SH-SY5Y (cell line): ENCODE measurements at regions not wholly inside any gene's neighbourhood (a gene's known extent, or its start where the extent isn't known, plus 50 kb on each side); places are given as distances from the start of the nearest gene placed in this dataset.

Experiments used
- GATA2 ChIP-seq: IDR thresholded peaks from 2 replicates; pipeline ENCODE4 v1.6.1; 2011; ENCODE audit warnings: mild to moderate bottlenecking, low read depth, low read length
- GATA3 ChIP-seq: IDR thresholded peaks from 2 replicates; pipeline ENCODE4 v1.6.1; 2011; ENCODE audit warnings: low read depth, mild to moderate bottlenecking, low read length, moderate library complexity

DNA sequence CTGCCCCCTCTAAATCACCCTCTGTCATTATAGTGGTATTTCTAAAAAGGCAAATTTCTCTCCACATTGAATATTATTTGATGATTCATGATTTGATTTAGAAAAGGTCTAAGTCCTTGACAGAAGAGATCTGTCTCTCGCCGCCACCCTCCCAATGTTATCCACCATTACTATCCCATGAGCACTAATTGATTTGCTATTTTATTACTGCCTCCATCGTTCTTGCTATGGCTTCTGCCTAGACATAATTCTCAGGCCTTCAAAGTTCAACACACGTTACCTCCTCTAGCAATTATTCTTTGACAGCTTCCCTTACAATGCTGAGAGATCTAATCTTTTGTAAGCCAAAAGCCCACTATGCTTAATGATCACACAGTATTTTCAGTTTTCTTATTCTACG lies 507.0 kb upstream of the CHAC2 start:
- no peak for TF ChIP-seq GATA2
- no peak for TF ChIP-seq GATA3

DNA sequence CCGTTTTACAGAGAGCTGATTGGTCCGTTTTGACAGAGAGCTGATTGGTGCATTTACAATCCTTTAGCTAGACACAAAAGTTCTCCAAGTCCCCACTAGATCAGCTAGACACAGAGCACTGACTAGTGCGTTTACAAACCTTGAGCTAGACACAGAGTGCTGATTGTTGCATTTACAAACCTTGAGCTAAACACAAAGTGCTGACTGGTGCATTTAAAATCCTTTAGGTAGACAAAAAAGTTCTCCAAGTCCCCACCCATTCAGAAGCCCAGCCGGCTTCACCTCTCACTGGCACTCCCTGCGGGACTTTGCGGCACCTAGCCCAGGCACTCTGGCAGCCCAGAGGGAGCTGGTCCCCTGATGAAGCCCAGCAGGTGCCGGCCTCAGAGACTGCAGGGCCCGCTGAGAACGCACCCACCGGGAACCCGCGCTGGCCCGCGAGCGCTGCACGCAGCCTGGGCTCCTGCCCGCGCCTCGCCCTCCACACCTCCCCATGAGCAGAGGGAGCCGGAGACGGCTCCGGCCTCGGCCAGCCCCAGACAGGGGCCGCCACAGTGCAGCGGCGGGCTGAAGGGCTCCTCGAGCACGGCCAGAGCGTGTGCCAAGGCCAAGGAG lies 508.1 kb upstream of the CHAC2 start:
- TF ChIP-seq GATA2 (no peak), GATA3 (no peak)

DNA sequence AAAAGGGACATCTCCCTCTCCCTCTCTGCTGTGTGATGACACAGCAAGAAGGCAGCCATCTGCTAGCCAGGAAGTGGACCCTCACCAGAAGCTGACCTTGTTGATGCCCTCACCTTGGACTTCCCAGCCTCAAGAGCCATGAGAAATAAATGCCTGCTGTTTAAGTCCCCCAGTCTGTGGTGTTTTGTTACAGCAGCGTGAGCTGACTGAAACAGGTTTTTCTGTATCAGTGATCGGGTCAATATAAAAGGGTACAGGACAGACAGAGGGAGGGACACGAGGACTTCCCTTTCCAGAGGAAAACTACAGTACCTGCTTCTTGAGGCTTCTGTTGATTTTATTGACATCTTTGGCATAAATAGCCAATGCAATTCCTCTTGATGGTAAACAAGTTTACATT lies 510.3 kb upstream of the CHAC2 start:
- TF ChIP-seq GATA2 (no peak), GATA3 (no peak)

DNA sequence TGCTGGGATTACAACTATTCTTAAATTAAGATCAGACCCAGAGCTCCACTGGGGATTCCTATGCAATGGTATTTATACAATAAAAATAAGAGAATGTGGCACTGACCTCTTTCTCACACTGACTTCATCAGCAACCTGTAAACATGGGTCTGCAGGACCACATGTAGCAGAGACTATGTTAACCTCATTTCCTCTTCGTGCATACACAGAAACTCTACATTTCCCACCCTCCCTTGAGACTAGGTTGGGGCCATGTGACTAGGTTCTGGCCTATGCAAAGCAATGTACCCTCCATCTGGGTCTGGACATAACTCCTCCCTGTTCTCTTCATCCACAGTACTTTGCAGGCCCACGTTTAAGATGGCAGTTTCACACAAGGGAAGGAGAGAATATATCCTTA lies 514.4 kb upstream of the CHAC2 start:
- no peak for TF ChIP-seq GATA2
- no peak for TF ChIP-seq GATA3

DNA sequence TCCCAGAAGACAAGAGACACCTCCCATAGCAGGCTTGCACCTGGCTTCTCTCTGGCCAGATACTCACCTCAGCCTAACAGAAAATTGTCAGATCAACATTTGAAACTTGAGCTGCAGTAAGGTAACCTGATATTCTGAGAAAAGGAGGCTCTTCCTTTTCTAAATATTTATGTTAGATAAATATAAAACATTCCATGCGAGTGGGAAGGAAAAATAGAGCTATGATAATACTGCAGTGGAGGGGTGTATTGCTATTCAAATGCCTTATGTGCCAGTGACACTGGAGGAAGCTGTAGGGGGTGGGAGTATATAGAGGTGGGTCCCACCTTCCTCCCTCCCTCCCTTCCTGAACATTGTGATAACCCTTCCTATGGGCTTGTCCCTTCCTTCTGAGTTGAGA lies 515.5 kb upstream of the CHAC2 start:
- TF ChIP-seq GATA2 (no peak), GATA3 (no peak)

DNA sequence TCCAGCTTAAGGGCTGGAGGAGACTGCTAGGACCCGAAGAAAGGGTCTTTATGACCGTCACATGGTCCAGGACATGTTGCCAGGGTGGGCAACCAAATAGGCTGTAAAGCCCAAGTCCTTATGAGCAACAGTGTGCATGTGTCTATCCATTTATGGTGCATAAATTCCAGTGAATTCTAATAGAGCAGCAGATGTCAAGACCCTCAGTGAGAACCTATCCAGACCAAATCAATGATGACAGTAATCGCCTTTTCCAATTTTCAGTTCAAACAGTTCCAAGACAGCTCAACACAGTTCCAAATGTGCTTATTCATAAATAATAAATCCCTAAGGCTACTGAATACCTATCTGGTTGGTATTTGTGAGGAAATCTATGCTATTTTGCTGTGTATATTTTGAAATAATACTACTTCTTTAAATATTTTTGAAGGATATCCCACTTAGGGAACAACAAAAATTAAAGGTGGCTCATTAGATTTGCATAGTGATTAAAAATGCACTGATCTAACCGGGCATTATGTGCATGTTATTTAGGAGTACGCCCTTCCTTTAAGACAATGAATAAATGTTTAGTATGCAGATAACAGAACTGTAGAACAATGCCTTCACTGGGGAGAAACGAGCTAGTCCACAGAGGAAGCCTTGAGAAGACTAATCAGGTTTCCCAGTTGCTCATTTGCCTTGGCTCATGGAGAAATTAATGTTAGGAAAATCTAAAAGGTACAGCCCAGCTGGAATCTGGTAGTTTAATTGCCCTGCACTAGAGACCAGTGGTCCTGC lies 519.5 kb upstream of the CHAC2 start:
- TF ChIP-seq GATA3 (no peak), GATA2 (no peak)

DNA sequence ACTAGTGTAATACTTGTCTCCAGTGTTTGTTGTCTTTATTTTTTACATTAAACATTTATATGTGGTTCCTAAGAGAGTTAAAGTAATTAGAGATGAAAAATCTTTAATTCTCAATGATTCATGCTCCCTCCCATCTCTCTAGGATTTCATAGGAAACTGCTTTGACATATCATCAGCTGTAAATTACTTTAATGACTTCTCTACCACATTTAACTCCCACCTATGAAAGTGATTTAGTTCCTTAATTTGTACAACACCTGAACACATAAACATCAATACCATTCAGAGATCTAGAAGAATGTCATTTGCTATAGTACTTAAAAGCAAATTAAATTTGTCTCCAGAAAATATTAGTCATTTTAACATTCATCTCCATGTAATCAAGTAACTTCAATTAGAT lies 524.2 kb upstream of the CHAC2 start:
- TF ChIP-seq GATA3 (no peak), GATA2 (no peak)

DNA sequence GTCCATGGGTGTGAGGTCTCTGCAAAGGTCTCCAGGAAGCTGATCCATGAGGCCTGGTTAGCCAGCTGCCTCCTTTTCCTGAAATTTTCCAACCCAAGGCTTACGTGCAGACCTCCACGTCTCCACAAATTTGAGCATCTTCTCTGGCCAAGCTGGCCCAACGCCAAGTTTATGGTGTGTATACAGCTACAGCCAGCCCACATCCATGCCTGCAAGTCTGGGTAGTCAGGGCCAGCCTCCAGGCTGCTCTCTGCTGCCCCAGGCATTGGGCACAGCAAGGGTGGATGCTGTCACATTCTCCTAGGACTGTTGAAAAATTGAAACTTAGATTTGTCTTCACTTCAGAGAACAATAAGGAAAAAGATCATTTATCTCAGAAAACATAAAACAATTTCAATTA lies 525.5 kb upstream of the CHAC2 start:
- no peak for TF ChIP-seq GATA2
- TF ChIP-seq GATA3: no peak

DNA sequence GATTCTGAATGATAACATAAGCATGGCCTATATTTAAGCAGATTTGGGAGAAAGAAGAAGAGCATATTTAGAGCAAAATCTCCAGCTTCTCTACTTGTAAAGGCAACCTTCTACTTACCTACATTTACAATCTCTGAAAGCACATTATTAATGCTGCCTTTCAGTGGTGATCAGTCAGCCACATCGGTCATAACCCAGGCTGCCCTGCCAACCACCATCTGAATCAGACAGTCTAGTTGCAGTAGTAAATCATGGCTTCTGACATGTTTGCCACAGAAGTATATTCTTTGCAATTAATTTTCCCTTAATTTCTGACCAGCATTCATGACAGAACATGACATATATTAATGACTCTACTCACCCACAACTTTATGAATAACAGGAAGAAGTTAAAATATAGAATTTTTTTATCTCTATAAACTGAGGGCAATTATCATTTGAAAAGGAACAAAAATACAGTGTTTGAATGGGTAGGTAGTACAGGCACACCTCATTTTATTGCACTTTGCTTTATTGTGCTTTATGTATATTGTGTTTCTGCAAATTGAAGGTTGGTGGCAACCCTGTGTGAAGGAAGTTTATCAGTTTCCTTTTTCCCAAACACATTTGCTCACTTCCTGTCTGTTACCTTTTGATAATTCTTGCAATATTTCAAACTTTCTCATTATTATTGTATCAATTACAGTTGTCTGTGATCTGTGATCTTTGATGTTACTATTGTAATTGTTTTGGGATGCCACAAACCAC lies 531.6 kb upstream of the CHAC2 start:
- TF ChIP-seq GATA3: no peak
- no peak for TF ChIP-seq GATA2

DNA sequence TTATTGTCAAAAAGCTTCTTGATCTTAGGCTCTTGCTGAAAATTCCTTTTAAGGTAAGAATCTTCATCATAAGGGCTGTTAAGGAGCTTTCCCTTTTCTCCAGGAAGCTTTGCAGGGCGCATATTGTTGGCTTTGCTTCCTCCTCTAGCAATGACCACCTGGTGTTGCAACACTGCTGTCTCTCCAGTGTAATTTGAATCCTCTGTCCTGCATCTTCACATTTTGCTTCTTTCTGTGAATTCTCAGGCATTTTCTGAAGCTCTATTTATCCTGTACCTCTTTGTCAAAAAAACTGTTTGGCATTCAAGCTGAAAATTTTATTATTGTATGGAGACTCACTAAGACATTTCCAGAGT lies 533.1 kb upstream of the CHAC2 start:
- TF ChIP-seq GATA2: no peak
- no peak for TF ChIP-seq GATA3

DNA sequence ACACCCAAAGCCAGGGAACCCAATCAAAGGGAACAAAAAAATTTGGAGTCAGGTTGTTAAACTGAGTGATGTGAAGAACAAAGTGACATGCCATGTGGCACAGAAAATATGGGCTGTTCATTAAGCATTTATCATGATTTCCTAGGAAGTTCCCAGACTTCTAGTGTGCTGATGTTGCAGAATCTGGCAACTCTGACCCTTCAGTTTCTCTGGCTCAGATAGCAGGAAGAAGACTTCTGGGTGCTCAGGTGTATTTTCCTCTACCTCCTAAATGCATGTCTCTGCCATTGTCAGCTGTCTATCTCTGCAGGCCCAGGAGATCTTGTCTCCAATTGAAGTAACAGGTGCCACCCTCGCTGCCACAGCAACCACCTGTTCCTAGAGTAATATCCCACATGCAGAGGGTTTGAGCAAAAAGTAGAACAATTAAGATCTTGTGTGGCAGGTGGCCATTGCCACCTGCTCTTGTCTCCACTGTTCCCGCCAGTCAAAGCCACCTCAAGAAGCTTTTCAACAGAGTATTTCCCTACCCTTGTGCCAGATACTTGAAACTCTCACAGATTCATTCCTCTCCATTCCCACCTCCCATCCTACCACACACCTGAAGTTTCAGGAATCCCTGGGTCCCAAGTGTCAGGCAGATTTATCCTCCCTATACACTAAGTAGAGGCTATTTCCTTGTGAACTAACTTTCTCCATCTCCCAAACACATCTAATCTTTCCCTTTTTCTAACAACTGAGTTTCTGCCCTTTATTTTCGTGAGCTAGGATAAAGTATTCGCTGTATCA lies 533.7 kb upstream of the CHAC2 start:
- TF ChIP-seq GATA3 (no peak), GATA2 (no peak)

DNA sequence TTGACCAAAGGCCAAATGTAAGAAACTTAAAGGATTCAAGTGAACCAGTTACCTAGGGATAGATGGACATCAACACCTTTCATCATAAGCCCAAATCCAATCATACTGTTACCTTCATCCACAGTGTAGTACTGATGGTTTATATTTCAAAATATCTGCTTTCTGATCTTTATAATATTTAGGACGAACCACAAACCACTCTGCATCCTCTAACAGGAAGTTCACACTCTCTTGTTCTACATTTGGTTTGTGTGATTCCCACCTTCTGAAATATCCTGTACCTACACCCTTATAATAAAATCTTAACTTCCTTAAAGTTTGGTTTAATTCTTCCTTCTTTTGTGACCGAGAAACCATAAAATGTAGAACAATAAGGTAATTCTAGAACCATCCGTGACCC lies 535.7 kb upstream of the CHAC2 start:
- no peak for TF ChIP-seq GATA3
- no peak for TF ChIP-seq GATA2

DNA sequence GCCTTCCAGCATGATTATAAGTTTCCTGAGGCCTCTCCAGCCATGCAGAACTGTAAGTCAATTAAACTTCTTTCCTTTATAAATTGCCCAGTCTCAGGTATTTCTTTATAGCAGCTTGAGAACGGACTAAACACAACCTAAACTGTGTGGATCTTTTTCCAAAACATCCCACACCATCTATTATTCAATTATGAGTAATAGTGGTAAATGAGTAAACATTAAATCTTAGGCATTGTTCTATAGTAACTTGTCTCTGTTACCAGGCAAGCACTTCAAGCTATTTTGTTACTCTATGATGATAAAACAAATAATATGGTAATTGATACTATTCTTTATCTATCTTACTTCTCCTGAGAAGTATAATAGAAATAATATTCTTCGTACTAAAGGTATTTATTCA lies 536.9 kb upstream of the CHAC2 start:
- no peak for TF ChIP-seq GATA2
- no peak for TF ChIP-seq GATA3

DNA sequence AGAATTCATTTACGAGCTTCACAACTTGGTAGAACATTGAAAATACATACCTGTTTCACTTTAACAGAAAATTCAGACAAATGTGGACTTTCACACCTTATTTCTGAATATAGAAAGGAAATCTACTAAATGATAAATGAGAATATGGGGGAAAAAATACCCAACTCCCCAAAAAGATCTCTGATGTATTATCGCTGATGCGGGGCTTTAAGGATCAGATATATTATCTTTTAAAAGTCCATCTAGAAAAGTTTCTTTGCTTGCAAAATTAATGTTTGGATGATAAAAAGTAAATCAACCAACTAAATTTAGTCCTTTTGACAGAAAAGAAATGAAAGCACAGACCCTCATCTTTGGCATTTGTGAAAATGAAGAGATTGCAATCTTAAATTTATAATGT lies 540.1 kb upstream of the CHAC2 start:
- TF ChIP-seq GATA3 (no peak), GATA2 (no peak)
